Spleen (tissue), 11 donors: ENCODE measurements at regions not wholly inside any gene's neighbourhood (a gene's known extent, or its start where the extent isn't known, plus 50 kb on each side); places are given as distances from the start of the nearest gene placed in this dataset.

ENCODE experiments used
- DNase-seq: peaks from one replicate; pipeline ENCODE4 v3.0.0-alpha.2; 2020
- H3K27ac ChIP-seq, 8 donors: fragments of 200-600 bp; sonication (generic) in 7 of 8; 1 replicate in 4 of 8; 2 replicates in 4 of 8; pipeline versions ENCODE4 v1.5.0 to v1.8.0; 2016 to 2021; ENCODE audit warnings: inconsistent platforms in 4 of 8, mild to moderate bottlenecking in 4 of 8, moderate library complexity in 1 of 8
- H3K27me3 ChIP-seq, 7 donors: fragments of 200-600 bp; sonication (generic) in 6 of 7; replicated peaks in 1 of 7; 1 replicate in 4 of 7; 2 replicates in 3 of 7; pipeline versions ENCODE4 v1.5.0 to v1.8.0; 2016 to 2021; ENCODE audit warnings: inconsistent platforms in 3 of 7, mild to moderate bottlenecking in 1 of 7
- H3K36me3 ChIP-seq, 6 donors: fragments of 200-600 bp; sonication (generic) in 5 of 6; 1 replicate in 4 of 6; 2 replicates in 2 of 6; pipeline versions ENCODE4 v1.5.0 to v1.8.0; 2016 to 2021; ENCODE audit warnings: inconsistent platforms in 2 of 6
- H3K4me1 ChIP-seq, 6 donors: fragments of 200-600 bp; sonication (generic) in 5 of 6; 1 replicate in 3 of 6; 2 replicates in 3 of 6; pipeline versions ENCODE4 v1.5.0 to v1.8.0; 2016 to 2021; ENCODE audit warnings: inconsistent platforms in 3 of 6
- H3K4me3 ChIP-seq, 8 donors: fragments of 200-600 bp; sonication (generic) in 7 of 8; 1 replicate in 4 of 8; 2 replicates in 4 of 8; pipeline versions ENCODE4 v1.5.0 to v1.8.0; 2016 to 2021; ENCODE audit warnings: inconsistent platforms in 4 of 8, mild to moderate bottlenecking in 4 of 8, moderate library complexity in 2 of 8
- H3K9me3 ChIP-seq, 8 donors: fragments of 200-600 bp; sonication (generic) in 7 of 8; 1 replicate in 4 of 8; 2 replicates in 4 of 8; pipeline versions ENCODE4 v1.5.0 to v1.8.0; 2016 to 2021; ENCODE audit warnings: inconsistent platforms in 4 of 8
- POLR2A ChIP-seq, 3 donors: fragments of 450-650 bp; IDR thresholded peaks; one replicate each; pipeline ENCODE4 v1.5.1; 2017; ENCODE audit warnings: antibody characterized with exemption in 3 of 3, mild to moderate bottlenecking in 1 of 3
- POLR2AphosphoS5 ChIP-seq, 3 donors: sonication (generic); formaldehyde crosslinking; IDR thresholded peaks; one replicate each; pipeline ENCODE4 v1.5.1; 2017; ENCODE audit warnings: antibody characterized with exemption in 3 of 3
- WGBS, 5 donors: extraction: QIAGEN DNeasy Blood & Tissue Kit in 3 of 5; methylation state at CpG; one replicate each; pipeline versions ENCODE4 v1.1.5 to v1.1.7; 2013 to 2018; 5-methylcytosine and 5-hydroxymethylcytosine counted together
- intact Hi-C: fragments of 100-400 bp; cut with DNase I; formaldehyde crosslinking; loops from one replicate; pipeline ENCODE4 v1.15.0; 2023; ENCODE audit warnings: low total_unique reads
- TF ChIP-seq, protein P1 (sequence below), 11 experiments: fragments of 200-600 bp in 7 of 11; fragments of 450-650 bp in 4 of 11; sonication (generic) in 4 of 11; IDR thresholded peaks in 8 of 11; conservative IDR thresholded peaks in 3 of 11; 1 replicate in 7 of 11; 2 replicates in 4 of 11; pipeline versions ENCODE4 v1.4.0 to v1.8.0; 2016 to 2021; ENCODE audit warnings: antibody characterized with exemption in 11 of 11, inconsistent platforms in 4 of 11, mild to moderate bottlenecking in 1 of 11
- donor health status: healthy with polysubstance abuse.
- donor health status: DM: no; HTN: no; CAD: no; lungs with moderate emphysema.
- donor health status: DM: no; HTN: no; CAD: no.
- donor health status: Bipolar disorder and iron deficiency.
- donor health status: healthy.
- donor health status: DM: no; HTN: no; CAD: no.
- donor health status: DM: yes; HTN: yes; CAD: no.

- H3K27ac ChIP-seq: no peak overlapping the region
- H3K9me3 ChIP-seq: peaks cover 0 to 19% (median 0%) of the 10 kb centered on the region in 8 donors
- 34 to 66% (median 55%) methylated on average over 2 of the region's 2 CpGs for WGBS, 5 donors
These were observed 913.7 kb downstream of the RPS29 start for GRCh38 chr14:48672506-48672905.

DNA sequence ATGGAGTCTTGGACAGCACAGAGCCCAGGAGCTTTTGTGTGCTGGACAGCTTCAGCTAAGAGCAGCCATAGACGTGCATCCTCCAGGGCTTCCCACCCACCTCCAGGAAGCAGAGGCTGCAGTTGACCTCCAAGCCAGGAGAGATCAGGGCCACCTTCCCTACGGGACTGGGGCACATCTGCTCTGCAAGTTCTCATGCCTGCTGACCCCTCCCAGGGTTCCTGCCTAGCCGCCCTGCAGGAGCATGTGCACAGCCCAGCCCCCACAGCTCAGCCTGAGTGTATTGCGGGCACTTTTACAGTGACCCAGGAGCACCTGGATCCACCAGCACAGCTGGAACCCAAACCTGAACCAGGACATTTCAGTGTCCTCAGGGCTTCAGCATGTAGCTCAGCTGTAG is 915.2 kb downstream of the RPS29 start:
- DNase-seq: no peak
- 56 to 89% (median 76%) methylated on average over 3 to 4 of the region's 4 CpGs for WGBS, 5 donors

More at GRCh38 chr14:48672506-48672905, 913.7 kb downstream of the RPS29 start:
- no peak for TF ChIP-seq POLR2A (IDR thresholded peaks at IDR 0.05)
- no peak for TF ChIP-seq POLR2AphosphoS5 (IDR thresholded peaks at IDR 0.05)
- TF ChIP-seq, protein P1, sequence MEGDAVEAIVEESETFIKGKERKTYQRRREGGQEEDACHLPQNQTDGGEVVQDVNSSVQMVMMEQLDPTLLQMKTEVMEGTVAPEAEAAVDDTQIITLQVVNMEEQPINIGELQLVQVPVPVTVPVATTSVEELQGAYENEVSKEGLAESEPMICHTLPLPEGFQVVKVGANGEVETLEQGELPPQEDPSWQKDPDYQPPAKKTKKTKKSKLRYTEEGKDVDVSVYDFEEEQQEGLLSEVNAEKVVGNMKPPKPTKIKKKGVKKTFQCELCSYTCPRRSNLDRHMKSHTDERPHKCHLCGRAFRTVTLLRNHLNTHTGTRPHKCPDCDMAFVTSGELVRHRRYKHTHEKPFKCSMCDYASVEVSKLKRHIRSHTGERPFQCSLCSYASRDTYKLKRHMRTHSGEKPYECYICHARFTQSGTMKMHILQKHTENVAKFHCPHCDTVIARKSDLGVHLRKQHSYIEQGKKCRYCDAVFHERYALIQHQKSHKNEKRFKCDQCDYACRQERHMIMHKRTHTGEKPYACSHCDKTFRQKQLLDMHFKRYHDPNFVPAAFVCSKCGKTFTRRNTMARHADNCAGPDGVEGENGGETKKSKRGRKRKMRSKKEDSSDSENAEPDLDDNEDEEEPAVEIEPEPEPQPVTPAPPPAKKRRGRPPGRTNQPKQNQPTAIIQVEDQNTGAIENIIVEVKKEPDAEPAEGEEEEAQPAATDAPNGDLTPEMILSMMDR (IDR thresholded peaks at IDR 0.05 in 8 of 11, conservative IDR thresholded peaks at IDR 0.05 in 3 of 11): no peak
- Histone ChIP-seq H3K4me3 (no peak overlapping the region), H3K4me1 (no peaks in the 10 kb centered on the region), H3K27me3 (no peaks in the 10 kb centered on the region), H3K36me3 (no peaks in the 10 kb centered on the region)
- intact Hi-C loops: no loop called here
- no peak for DNase-seq

GRCh38 chr14:48665077-48665784 is 920.9 kb downstream of the RPS29 start:
- intact Hi-C loops: no loop called here
- WGBS, 5 donors: 60 to 73% (median 66%) methylated on average over 3 of the region's 3 CpGs
- H3K27me3 ChIP-seq: no peaks in the 10 kb centered on the region
- H3K4me3 ChIP-seq: no peak overlapping the region
- no peaks in the 10 kb centered on the region for H3K4me1 ChIP-seq
- no peak for DNase-seq
- H3K36me3 ChIP-seq: no peaks in the 10 kb centered on the region
- H3K27ac ChIP-seq: no peak overlapping the region
- no peak for TF ChIP-seq POLR2AphosphoS5 (IDR thresholded peaks at IDR 0.05)
- TF ChIP-seq POLR2A (IDR thresholded peaks at IDR 0.05): no peak
- TF ChIP-seq, protein P1 (IDR thresholded peaks at IDR 0.05 in 8 of 11, conservative IDR thresholded peaks at IDR 0.05 in 3 of 11): no peak
- H3K9me3 ChIP-seq: peaks cover 0 to 21% (median 8%) of the 10 kb centered on the region in 8 donors

More for the DNA sequence above, 915.2 kb downstream of the RPS29 start:
- Histone ChIP-seq H3K36me3 (no peaks in the 10 kb centered on the region), H3K4me1 (no peaks in the 10 kb centered on the region), H3K27ac (no peak overlapping the region), H3K4me3 (no peak overlapping the region), H3K27me3 (no peaks in the 10 kb centered on the region), H3K9me3 (peaks cover 0 to 13% (median 0%) of the 10 kb centered on the region in 8 donors)
- intact Hi-C loops: no loop called here
- TF ChIP-seq POLR2AphosphoS5 (IDR thresholded peaks at IDR 0.05) (no peak), POLR2A (IDR thresholded peaks at IDR 0.05) (no peak)
- TF ChIP-seq, protein P1 (IDR thresholded peaks at IDR 0.05 in 8 of 11, conservative IDR thresholded peaks at IDR 0.05 in 3 of 11): no peak

GRCh38 chr14:48643241-48643640 is 942.9 kb downstream of the RPS29 start:
- no peaks in the 10 kb centered on the region for H3K36me3 ChIP-seq
- intact Hi-C loops: no loop called here
- H3K4me1 ChIP-seq: no peaks in the 10 kb centered on the region
- no peak overlapping the region for H3K27ac ChIP-seq
- TF ChIP-seq, protein P1 (IDR thresholded peaks at IDR 0.05 in 8 of 11, conservative IDR thresholded peaks at IDR 0.05 in 3 of 11): no peak
- TF ChIP-seq POLR2AphosphoS5 (IDR thresholded peaks at IDR 0.05) (no peak), POLR2A (IDR thresholded peaks at IDR 0.05) (no peak)
- H3K9me3 ChIP-seq: peaks cover 0 to 21% (median 2%) of the 10 kb centered on the region in 8 donors
- WGBS, 5 donors: 88 to 97% (median 93%) methylated on average over 1 of the region's 1 CpG
- H3K27me3 ChIP-seq: no peaks in the 10 kb centered on the region
- H3K4me3 ChIP-seq: no peak overlapping the region
- DNase-seq: no peak
